ENCODE measurements at regions not wholly inside any gene's neighbourhood (a gene's known extent, or its start where the extent isn't known, plus 50 kb on each side); places are given as distances from the start of the nearest gene placed in this dataset.
"Not testable (repeated sequence)": the region's sequence is repeated elsewhere in the genome, so short reads cannot be mapped to it uniquely, and the experiment has no call there.

- DNase-seq (ENCODE audit: low read depth): no peak
These were observed 714.9 kb downstream of the GRXCR1 start for GRCh38 chr4:43607400-43607799.

GRCh38 chr4:43607827-43608461 lies 715.4 kb downstream of the GRXCR1 start:
- no peak for DNase-seq (ENCODE audit: low read depth)

- DNase-seq (ENCODE audit: low read depth): no peak
These were observed 726.7 kb downstream of the GRXCR1 start for GRCh38 chr4:43619219-43619618.

- not testable (repeated sequence) for DNase-seq (ENCODE audit: low read depth)
These were observed 745.4 kb downstream of the GRXCR1 start for GRCh38 chr4:43637893-43638292.

GRCh38 chr4:43651991-43652390 lies 759.5 kb downstream of the GRXCR1 start:
- no peak for DNase-seq (ENCODE audit: low read depth)

- not testable (repeated sequence) for DNase-seq (ENCODE audit: low read depth)
These were observed 767.0 kb downstream of the GRXCR1 start for GRCh38 chr4:43659547-43659946.

GRCh38 chr4:43672265-43672885 lies 776.2 kb downstream of the KCTD8 start:
- DNase-seq (ENCODE audit: low read depth): not testable (repeated sequence)

- no peak for DNase-seq (ENCODE audit: low read depth)
These were observed 768.2 kb downstream of the KCTD8 start for GRCh38 chr4:43680421-43680820.

GRCh38 chr4:43682551-43682950 lies 766.1 kb downstream of the KCTD8 start:
- no peak for DNase-seq (ENCODE audit: low read depth)

- DNase-seq (ENCODE audit: low read depth): no peak
These were observed 758.5 kb downstream of the KCTD8 start for GRCh38 chr4:43690116-43690515.

- DNase-seq (ENCODE audit: low read depth): no peak
These were observed 754.7 kb downstream of the KCTD8 start for GRCh38 chr4:43693876-43694275.

- DNase-seq (ENCODE audit: low read depth): no peak
These were observed 739.2 kb downstream of the KCTD8 start for GRCh38 chr4:43709443-43709842.

GRCh38 chr4:43716721-43717395 lies 731.8 kb downstream of the KCTD8 start:
- no peak for DNase-seq (ENCODE audit: low read depth)

- no peak for DNase-seq (ENCODE audit: low read depth)
These were observed 730.2 kb downstream of the KCTD8 start for GRCh38 chr4:43718369-43718768.

- no peak for DNase-seq (ENCODE audit: low read depth)
These were observed 715.7 kb downstream of the KCTD8 start for GRCh38 chr4:43732829-43733426.

GRCh38 chr4:43742083-43742482 lies 706.5 kb downstream of the KCTD8 start:
- DNase-seq (ENCODE audit: low read depth): no peak

GRCh38 chr4:43754566-43754965 lies 694.0 kb downstream of the KCTD8 start:
- DNase-seq (ENCODE audit: low read depth): no peak

- DNase-seq (ENCODE audit: low read depth): no peak
These were observed 691.5 kb downstream of the KCTD8 start for GRCh38 chr4:43757147-43757546.

- DNase-seq (ENCODE audit: low read depth): peak; percentile 1
These were observed 689.8 kb downstream of the KCTD8 start for GRCh38 chr4:43758836-43759235.

- no peak for DNase-seq (ENCODE audit: low read depth)
These were observed 685.5 kb downstream of the KCTD8 start for GRCh38 chr4:43763029-43763610.

GRCh38 chr4:43765514-43765913 lies 683.1 kb downstream of the KCTD8 start:
- DNase-seq (ENCODE audit: low read depth): no peak

- DNase-seq (ENCODE audit: low read depth): no peak
These were observed 682.0 kb downstream of the KCTD8 start for GRCh38 chr4:43766648-43767047.

Measured in myocyte (in vitro differentiated cells).